ENCODE measurements at regions not wholly inside any gene's neighbourhood (a gene's known extent, or its start where the extent isn't known, plus 50 kb on each side); places are given as distances from the start of the nearest gene placed in this dataset.
A peak's percentile ranks its signal among the peaks of the same experiment; 100 is the strongest.
"Not testable (repeated sequence)": the region's sequence is repeated elsewhere in the genome, so short reads cannot be mapped to it uniquely, and the experiment has no call there.

DNA sequence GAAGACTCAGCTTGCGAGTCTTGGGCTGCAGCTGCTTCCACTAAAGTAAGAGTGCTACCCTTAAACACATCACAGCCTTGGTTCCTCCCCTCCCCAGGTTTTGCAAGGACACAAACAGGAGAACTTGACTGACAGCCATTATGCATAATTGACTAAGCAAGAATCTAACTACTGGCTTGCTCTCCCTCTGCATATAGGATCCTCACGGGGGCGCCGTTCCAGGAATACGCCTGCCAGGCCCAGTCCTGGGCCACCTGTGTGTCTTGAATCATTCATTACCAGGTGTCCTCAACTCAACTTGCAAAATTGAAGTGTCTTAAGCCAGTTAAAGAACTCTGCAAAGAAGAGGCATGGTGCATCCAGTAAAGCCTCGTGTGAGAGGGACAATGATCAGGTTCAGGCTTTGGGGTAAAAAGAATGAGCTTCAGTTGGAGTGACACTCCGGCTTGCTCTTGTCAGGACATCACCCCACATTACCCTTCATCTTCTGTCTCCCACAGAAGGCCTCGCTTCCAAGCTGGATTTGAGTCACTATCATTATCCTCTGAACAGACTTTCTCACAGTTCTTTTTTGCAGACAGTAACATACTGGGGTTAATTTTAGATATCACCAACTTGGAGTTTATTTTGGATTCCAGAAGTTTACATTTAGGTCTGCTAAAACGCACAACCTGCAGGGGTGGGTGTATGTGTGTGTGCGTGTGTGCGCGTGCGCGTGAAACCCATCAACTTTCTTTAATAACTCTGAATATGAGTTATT is 273.5 kb upstream of the HS3ST1 start:
- no peak for DNase-seq

DNA sequence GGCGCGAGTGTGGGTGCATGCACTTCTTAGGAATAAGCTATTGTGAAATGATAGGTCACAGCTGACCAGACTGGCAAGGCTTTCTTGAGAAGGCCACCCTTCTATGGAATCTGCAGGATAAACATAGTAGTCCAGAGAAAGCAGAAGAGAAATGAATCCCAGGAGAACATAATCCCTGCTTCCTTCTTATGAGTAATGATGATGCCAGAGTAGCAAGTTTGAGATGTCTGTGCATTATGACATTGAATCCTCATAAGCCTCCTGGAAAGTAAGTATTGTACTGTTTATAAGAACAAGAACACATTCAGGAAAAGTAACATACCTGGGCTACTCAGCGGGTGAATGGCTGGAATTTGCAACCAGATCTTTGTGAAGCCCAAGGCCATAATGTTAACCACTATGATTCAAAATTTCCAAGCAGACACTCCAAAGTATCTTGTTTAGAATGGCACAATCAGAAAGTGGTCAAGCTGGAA is 272.1 kb upstream of the HS3ST1 start:
- no peak for DNase-seq

- no peak for DNase-seq
Measured at GRCh38 chr4:11698846-11699590, 270.3 kb upstream of the HS3ST1 start.

GRCh38 chr4:11698033-11698432 is 269.3 kb upstream of the HS3ST1 start:
- no peak for DNase-seq

DNA sequence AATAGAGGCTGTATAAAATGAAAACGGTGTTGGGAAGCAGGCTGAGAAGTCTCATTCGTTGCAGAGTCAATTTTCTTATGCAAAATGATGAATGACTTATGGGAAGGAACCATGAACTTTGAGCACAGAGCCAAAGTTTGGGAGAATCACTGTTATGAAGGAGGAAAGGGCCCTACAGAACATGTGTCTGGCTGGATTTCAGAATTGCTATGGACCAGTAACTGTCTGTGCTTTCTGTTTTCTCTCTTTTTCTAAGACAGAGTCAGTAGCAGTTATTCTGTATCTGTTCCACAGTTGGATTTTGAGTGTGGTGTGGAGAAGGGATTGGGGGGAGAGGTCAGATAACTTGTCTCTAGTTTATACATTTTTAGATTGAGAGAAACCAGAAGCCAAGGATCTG is 265.0 kb upstream of the HS3ST1 start:
- no peak for DNase-seq

DNA sequence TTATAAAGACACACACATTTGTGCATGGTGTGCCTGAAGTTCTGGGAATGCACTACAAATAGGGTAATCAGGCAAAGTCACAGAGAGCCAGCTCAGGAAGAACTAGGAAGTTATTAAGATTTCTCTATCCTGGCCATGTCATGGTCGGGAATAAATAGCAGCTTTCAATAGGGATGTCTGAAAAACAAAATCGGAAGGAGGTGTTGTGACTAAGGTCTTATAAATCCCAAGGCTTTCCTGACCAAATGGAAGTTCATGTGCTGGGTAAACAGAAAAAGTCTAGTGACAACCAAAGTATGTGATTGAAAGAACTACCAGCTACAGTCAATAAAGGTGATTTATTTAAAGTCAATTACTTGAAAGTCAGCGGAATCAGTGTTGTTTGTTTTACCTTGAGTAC is 262.5 kb upstream of the HS3ST1 start:
- no peak for DNase-seq

GRCh38 chr4:11687727-11688126 is 259.0 kb upstream of the HS3ST1 start:
- no peak for DNase-seq

DNA sequence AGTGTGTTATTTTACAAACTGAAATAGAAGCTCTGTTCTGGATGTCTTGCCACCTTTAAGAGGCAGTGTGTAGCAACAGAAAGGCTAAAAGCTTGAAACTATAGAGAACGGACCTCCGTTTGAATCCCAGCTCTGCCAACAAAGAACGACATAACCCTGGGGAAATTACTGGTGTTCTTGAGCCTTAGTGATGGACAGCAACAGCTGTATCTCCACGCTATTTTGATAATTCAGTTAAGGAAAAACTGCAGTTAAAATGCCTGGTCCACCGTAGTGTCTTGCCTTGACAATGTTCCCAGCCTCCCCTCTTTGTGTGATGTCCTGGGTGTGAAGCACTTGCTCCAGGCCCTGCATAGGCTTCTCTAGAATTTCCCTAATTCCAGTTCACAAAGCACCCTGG is 256.8 kb upstream of the HS3ST1 start:
- DNase-seq: no peak

DNA sequence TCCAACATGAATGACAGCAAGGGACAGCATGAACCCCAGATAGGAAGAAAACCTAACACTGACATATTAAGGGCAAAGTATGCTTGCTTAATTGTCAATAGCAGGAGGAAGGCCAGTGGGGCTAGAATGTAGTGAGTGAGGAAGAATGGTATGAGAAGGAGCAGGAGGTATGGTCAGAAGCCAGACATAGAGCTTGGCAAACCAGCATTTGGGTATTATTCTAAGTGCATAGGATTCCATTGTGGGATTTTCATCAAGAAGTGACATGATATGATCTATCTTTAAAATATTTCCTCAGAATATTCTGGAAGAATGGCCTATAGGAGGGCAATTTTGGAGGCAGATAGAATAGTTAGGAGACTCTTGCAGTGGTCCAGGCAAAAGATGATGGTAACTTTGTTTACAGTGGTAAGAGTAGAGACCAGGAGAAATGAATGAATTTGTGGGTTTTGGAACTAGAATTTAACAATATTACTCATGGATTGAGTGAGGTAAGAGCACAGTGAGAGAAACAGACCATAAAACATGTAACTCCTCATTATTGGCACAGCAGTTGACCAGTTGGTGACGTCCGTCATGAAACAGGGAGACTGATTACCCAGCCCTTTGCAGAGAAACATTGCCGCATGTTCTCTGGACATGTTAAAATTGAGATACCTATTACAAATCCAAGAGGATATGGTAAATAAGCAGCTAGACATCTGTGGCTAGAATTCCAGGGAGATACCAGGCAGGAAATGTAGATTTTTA is 246.5 kb upstream of the HS3ST1 start:
- no peak for DNase-seq

GRCh38 chr4:11670304-11670703 is 241.6 kb upstream of the HS3ST1 start:
- DNase-seq: no peak

DNA sequence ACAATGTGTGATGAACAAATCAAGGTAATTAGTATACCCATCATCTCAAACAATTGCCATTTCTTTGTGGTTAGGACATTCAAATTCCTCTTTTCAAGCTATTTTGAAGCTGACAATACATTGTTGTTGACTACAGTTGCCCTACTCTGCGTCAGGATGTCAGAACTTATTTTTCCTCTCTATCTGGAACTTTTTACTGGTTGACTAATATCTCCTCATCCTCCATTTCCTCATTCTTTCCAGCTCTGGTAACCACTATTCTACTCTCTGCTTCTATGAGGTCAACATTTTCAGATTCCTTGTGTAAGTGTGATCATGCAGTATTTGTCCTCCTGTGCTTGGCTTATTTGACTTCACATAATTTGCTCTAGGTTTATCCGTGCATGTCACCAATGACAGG is 240.5 kb upstream of the HS3ST1 start:
- no peak for DNase-seq

DNA sequence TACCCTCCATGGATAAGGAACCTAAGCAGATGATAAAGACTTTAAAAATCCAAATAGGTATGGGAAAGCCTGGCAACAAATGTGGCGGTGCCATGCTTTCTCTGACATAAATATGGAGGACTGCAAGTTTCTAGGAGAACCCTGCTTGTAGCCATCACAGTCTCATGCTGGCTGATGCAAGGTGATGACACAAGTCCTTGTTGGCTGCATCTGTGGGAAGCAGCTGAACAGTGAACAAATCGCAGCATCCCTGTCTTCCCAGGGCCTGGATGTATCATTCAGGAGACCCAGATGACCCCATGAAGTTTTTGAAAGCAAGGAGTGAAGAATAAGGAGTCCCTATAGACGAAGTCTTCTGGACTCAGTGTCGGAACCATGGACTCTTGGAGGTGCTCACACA is 234.4 kb upstream of the HS3ST1 start:
- DNase-seq: no peak

- DNase-seq: peak; percentile 7
Measured at GRCh38 chr4:11650801-11651596, 222.3 kb upstream of the HS3ST1 start.

- no peak for DNase-seq
Measured at GRCh38 chr4:11647433-11647832, 218.7 kb upstream of the HS3ST1 start.

DNA sequence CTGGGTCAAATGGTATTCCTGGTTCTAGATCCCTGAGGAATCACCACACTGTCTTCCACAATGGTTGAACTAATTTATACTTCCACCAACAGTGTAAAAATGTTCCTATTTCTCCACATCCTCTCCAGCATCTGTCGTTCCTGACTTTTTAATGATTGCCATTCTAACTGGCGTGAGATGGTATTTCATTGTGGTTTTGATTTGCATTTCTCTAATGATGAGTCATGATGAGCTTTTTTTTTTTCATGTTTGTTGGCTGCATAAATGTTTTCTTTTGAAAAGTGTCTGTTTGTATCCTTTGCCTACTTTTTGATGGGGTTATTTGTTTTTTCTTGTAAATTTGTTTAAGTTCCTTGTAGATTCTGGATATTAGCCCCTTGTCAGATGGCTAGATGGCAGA is 214.4 kb upstream of the HS3ST1 start:
- DNase-seq: not testable (repeated sequence)

GRCh38 chr4:11640584-11640983 is 211.9 kb upstream of the HS3ST1 start:
- DNase-seq: no peak

GRCh38 chr4:11636551-11636950 is 207.9 kb upstream of the HS3ST1 start:
- no peak for DNase-seq

DNA sequence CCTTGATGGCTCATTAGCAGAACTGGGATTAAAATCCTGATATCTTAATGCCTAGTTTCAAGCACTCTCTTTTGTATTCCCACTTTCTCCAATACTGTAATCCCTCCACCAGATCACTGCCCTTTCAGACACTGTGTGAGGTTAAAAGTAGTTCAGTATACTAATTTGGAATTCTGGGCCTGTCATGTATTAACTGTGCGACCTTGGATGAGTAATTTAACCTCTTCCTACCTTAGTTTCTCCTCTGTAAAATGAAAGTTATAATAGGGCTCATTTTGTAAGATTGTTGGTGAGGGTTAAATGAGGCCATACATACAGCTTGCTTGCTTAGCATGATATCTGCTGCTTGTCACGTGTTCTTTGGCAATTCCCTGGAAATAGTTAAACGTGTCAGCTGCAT is 207.3 kb upstream of the HS3ST1 start:
- DNase-seq: no peak

GRCh38 chr4:11635342-11635741 is 206.6 kb upstream of the HS3ST1 start:
- DNase-seq: no peak

DNA sequence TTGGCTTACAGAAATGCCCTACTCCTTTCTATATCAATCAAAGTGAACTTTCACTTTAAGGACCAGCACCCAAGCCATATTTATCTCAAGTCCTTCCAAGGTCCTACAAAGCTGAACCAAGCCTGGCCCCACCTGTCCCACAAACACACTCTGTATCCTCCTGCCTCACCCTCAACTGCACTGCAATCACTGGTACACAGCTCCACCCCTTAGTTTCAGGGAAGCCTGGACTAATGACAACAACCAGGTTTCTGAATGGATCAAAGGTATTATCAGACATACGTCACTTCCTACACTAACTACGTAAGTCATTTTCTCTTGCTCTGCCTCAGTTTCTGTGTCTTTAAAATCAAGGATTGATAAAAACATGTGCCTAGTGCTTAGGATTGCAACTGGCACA is 205.6 kb upstream of the HS3ST1 start:
- DNase-seq: no peak

- no peak for DNase-seq
Measured at GRCh38 chr4:11633430-11633829, 204.7 kb upstream of the HS3ST1 start.

DNA sequence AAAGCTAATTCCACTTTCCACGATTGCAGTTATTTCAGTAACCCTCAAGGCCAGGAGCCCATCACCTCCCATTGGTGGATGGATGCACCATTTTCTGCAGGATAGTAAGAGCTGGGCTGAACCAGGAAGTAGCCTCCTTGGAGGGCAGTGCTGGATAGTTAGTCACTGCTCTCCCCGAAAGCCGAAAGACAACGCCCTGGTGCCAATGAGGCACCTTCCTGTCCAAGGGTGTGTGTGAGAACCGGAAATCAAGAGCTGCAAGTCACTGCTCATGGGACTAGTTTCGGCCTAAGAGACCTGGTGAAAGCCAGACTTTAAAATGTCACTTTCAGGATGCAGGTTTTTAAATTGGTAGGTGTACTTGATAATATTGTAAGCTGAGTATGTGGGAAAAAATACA is 203.8 kb upstream of the HS3ST1 start:
- no peak for DNase-seq

Measured in muscle of arm (tissue), 1 donor.